ENCODE measurements at regions not wholly inside any gene's neighbourhood (a gene's known extent, or its start where the extent isn't known, plus 50 kb on each side); places are given as distances from the start of the nearest gene placed in this dataset.

- no peak for DNase-seq (ENCODE audit: low read depth)
- TF ChIP-seq CTCF (IDR thresholded peaks at IDR 0.05; ENCODE audit: insufficient read depth, low read length) = no peak
Measured at GRCh38 chr16:86050111-86050510, 151.1 kb downstream of the IRF8 start.

GRCh38 chr16:86050591-86051367 lies 151.8 kb downstream of the IRF8 start:
- TF ChIP-seq CTCF (IDR thresholded peaks at IDR 0.05; ENCODE audit: insufficient read depth, low read length) = no peak
- DNase-seq (ENCODE audit: low read depth) = no peak
- no peak overlapping the region for H3K4me3 ChIP-seq (ENCODE audit: low read depth, low read length)

More at GRCh38 chr16:86050111-86050510, 151.1 kb downstream of the IRF8 start:
- H3K4me3 ChIP-seq (ENCODE audit: low read depth, low read length) = no peak overlapping the region

- no peak overlapping the region for H3K4me3 ChIP-seq (ENCODE audit: low read depth, low read length)
- DNase-seq (ENCODE audit: low read depth) = no peak
- no peak for TF ChIP-seq CTCF (IDR thresholded peaks at IDR 0.05; ENCODE audit: insufficient read depth, low read length)
Measured at GRCh38 chr16:86051368-86052114, 152.6 kb downstream of the IRF8 start.

- no peak for TF ChIP-seq CTCF (IDR thresholded peaks at IDR 0.05; ENCODE audit: insufficient read depth, low read length)
- no peak overlapping the region for H3K4me3 ChIP-seq (ENCODE audit: low read depth, low read length)
- no peak for DNase-seq (ENCODE audit: low read depth)
Measured at GRCh38 chr16:86052115-86052670, 153.2 kb downstream of the IRF8 start.

- no peak for TF ChIP-seq CTCF (IDR thresholded peaks at IDR 0.05; ENCODE audit: insufficient read depth, low read length)
- no peak for DNase-seq (ENCODE audit: low read depth)
- no peak overlapping the region for H3K4me3 ChIP-seq (ENCODE audit: low read depth, low read length)
Measured at GRCh38 chr16:86052926-86053325, 154.0 kb downstream of the IRF8 start.

GRCh38 chr16:86059253-86060171 lies 160.6 kb downstream of the IRF8 start:
- peak; percentile 36 for DNase-seq (ENCODE audit: low read depth)
- H3K4me3 ChIP-seq (ENCODE audit: low read depth, low read length) = no peak overlapping the region
- no peak for TF ChIP-seq CTCF (IDR thresholded peaks at IDR 0.05; ENCODE audit: insufficient read depth, low read length)

Measured in fibroblast of the aortic adventitia (primary cell).